ENCODE measurements at regions not wholly inside any gene's neighbourhood (a gene's known extent, or its start where the extent isn't known, plus 50 kb on each side); places are given as distances from the start of the nearest gene placed in this dataset.
"Not testable (repeated sequence)": the region's sequence is repeated elsewhere in the genome, so short reads cannot be mapped to it uniquely, and the experiment has no call there.

- Mint-ChIP-seq H3K36me3 (no peaks in the 10 kb centered on the region), H3K27me3 (no peaks in the 10 kb centered on the region), H3K4me1 (no peaks in the 10 kb centered on the region), H3K4me3 (no peak overlapping the region), H3K9me3 (peaks cover 0 to 1% (median 0%) of the 10 kb centered on the region in 3 donors), H3K27ac (no peak overlapping the region)
These were observed 393.7 kb downstream of the PIK3C3 start for GRCh38 chr18:42348722-42349121.

- Mint-ChIP-seq H3K4me3 (no peak overlapping the region), H3K27ac (no peak overlapping the region), H3K9me3 (no peaks in the 10 kb centered on the region), H3K27me3 (no peaks in the 10 kb centered on the region), H3K36me3 (no peaks in the 10 kb centered on the region), H3K4me1 (no peaks in the 10 kb centered on the region)
These were observed 396.4 kb downstream of the PIK3C3 start for GRCh38 chr18:42351455-42351854.

GRCh38 chr18:42360716-42361115 is 405.7 kb downstream of the PIK3C3 start:
- Mint-ChIP-seq H3K27ac (no peak overlapping the region), H3K4me3 (no peak overlapping the region)

GRCh38 chr18:42363446-42364441 is 408.7 kb downstream of the PIK3C3 start:
- no peak overlapping the region for H3K4me3 Mint-ChIP-seq
- H3K27me3 Mint-ChIP-seq = peaks cover 2% of the 10 kb centered on the region
- H3K27ac Mint-ChIP-seq = no peak overlapping the region
- H3K9me3 Mint-ChIP-seq = peaks cover 0 to 2% (median 0%) of the 10 kb centered on the region in 3 donors
- no peaks in the 10 kb centered on the region for H3K4me1 Mint-ChIP-seq
- H3K36me3 Mint-ChIP-seq = no peaks in the 10 kb centered on the region

More at GRCh38 chr18:42360716-42361115, 405.7 kb downstream of the PIK3C3 start:
- peaks cover 0 to 2% (median 0%) of the 10 kb centered on the region in 3 donors for H3K9me3 Mint-ChIP-seq
- H3K27me3 Mint-ChIP-seq = peaks cover 2% of the 10 kb centered on the region
- no peaks in the 10 kb centered on the region for H3K4me1 Mint-ChIP-seq
- no peaks in the 10 kb centered on the region for H3K36me3 Mint-ChIP-seq

GRCh38 chr18:42364766-42365165 is 409.7 kb downstream of the PIK3C3 start:
- no peaks in the 10 kb centered on the region for H3K9me3 Mint-ChIP-seq
- peaks cover 2% of the 10 kb centered on the region for H3K27me3 Mint-ChIP-seq
- H3K4me1 Mint-ChIP-seq = no peaks in the 10 kb centered on the region
- no peak overlapping the region for H3K4me3 Mint-ChIP-seq
- H3K27ac Mint-ChIP-seq = no peak overlapping the region
- no peaks in the 10 kb centered on the region for H3K36me3 Mint-ChIP-seq

GRCh38 chr18:42365591-42365990 is 410.6 kb downstream of the PIK3C3 start:
- Mint-ChIP-seq H3K9me3 (no peaks in the 10 kb centered on the region), H3K4me1 (no peaks in the 10 kb centered on the region), H3K36me3 (no peaks in the 10 kb centered on the region), H3K4me3 (no peak overlapping the region), H3K27me3 (peaks cover 2% of the 10 kb centered on the region), H3K27ac (no peak overlapping the region)

GRCh38 chr18:42373584-42373983 is 418.6 kb downstream of the PIK3C3 start:
- H3K9me3 Mint-ChIP-seq = peaks cover 0 to 3% (median 0%) of the 10 kb centered on the region in 3 donors
- H3K4me3 Mint-ChIP-seq = no peak overlapping the region
- H3K27me3 Mint-ChIP-seq = no peaks in the 10 kb centered on the region
- no peaks in the 10 kb centered on the region for H3K4me1 Mint-ChIP-seq
- no peaks in the 10 kb centered on the region for H3K36me3 Mint-ChIP-seq
- H3K27ac Mint-ChIP-seq = no peak overlapping the region

GRCh38 chr18:42374961-42375360 is 419.9 kb downstream of the PIK3C3 start:
- no peaks in the 10 kb centered on the region for H3K4me1 Mint-ChIP-seq
- no peak overlapping the region for H3K27ac Mint-ChIP-seq
- H3K9me3 Mint-ChIP-seq = peaks cover 0 to 3% (median 0%) of the 10 kb centered on the region in 3 donors
- H3K36me3 Mint-ChIP-seq = no peaks in the 10 kb centered on the region
- H3K27me3 Mint-ChIP-seq = no peaks in the 10 kb centered on the region
- no peak overlapping the region for H3K4me3 Mint-ChIP-seq

GRCh38 chr18:42378854-42379253 is 423.8 kb downstream of the PIK3C3 start:
- not testable (repeated sequence) for H3K36me3 Mint-ChIP-seq, H3K27me3 Mint-ChIP-seq, H3K27ac Mint-ChIP-seq, H3K4me3 Mint-ChIP-seq, H3K9me3 Mint-ChIP-seq, H3K4me1 Mint-ChIP-seq

- not testable (repeated sequence) for H3K27ac Mint-ChIP-seq, H3K4me3 Mint-ChIP-seq, H3K36me3 Mint-ChIP-seq, H3K27me3 Mint-ChIP-seq, H3K9me3 Mint-ChIP-seq, H3K4me1 Mint-ChIP-seq
These were observed 426.2 kb downstream of the PIK3C3 start for GRCh38 chr18:42381236-42381635.

GRCh38 chr18:42392416-42392815 is 437.4 kb downstream of the PIK3C3 start:
- H3K27me3 Mint-ChIP-seq = no peaks in the 10 kb centered on the region
- no peak overlapping the region for H3K4me3 Mint-ChIP-seq
- H3K27ac Mint-ChIP-seq = no peak overlapping the region
- H3K4me1 Mint-ChIP-seq = no peaks in the 10 kb centered on the region
- no peaks in the 10 kb centered on the region for H3K36me3 Mint-ChIP-seq
- H3K9me3 Mint-ChIP-seq = peaks cover 0 to 2% (median 0%) of the 10 kb centered on the region in 3 donors

GRCh38 chr18:42392926-42393325 is 437.9 kb downstream of the PIK3C3 start:
- H3K27ac Mint-ChIP-seq = no peak overlapping the region
- H3K36me3 Mint-ChIP-seq = no peaks in the 10 kb centered on the region
- H3K9me3 Mint-ChIP-seq = peaks cover 0 to 2% (median 0%) of the 10 kb centered on the region in 3 donors
- H3K4me3 Mint-ChIP-seq = no peak overlapping the region
- H3K27me3 Mint-ChIP-seq = no peaks in the 10 kb centered on the region
- H3K4me1 Mint-ChIP-seq = no peaks in the 10 kb centered on the region

GRCh38 chr18:42394238-42394637 is 439.2 kb downstream of the PIK3C3 start:
- H3K4me1 Mint-ChIP-seq = no peaks in the 10 kb centered on the region
- H3K27me3 Mint-ChIP-seq = no peaks in the 10 kb centered on the region
- H3K36me3 Mint-ChIP-seq = no peaks in the 10 kb centered on the region
- no peak overlapping the region for H3K4me3 Mint-ChIP-seq
- H3K9me3 Mint-ChIP-seq = no peaks in the 10 kb centered on the region
- no peak overlapping the region for H3K27ac Mint-ChIP-seq

- Mint-ChIP-seq H3K4me3 (no peak overlapping the region), H3K27me3 (no peaks in the 10 kb centered on the region), H3K9me3 (no peaks in the 10 kb centered on the region), H3K27ac (no peak overlapping the region), H3K36me3 (no peaks in the 10 kb centered on the region), H3K4me1 (no peaks in the 10 kb centered on the region)
These were observed 446.2 kb downstream of the PIK3C3 start for GRCh38 chr18:42401131-42401673.

- no peaks in the 10 kb centered on the region for H3K36me3 Mint-ChIP-seq
- no peaks in the 10 kb centered on the region for H3K4me1 Mint-ChIP-seq
- H3K27ac Mint-ChIP-seq = no peak overlapping the region
- no peaks in the 10 kb centered on the region for H3K27me3 Mint-ChIP-seq
- peaks cover 0 to 1% (median 0%) of the 10 kb centered on the region in 3 donors for H3K9me3 Mint-ChIP-seq
- no peak overlapping the region for H3K4me3 Mint-ChIP-seq
These were observed 449.1 kb downstream of the PIK3C3 start for GRCh38 chr18:42404151-42404550.

GRCh38 chr18:42409005-42409404 is 454.0 kb downstream of the PIK3C3 start:
- Mint-ChIP-seq H3K4me3 (no peak overlapping the region), H3K27ac (no peak overlapping the region), H3K36me3 (no peaks in the 10 kb centered on the region), H3K27me3 (no peaks in the 10 kb centered on the region), H3K4me1 (no peaks in the 10 kb centered on the region), H3K9me3 (peaks cover 0 to 13% (median 3%) of the 10 kb centered on the region in 3 donors)
